K562 (cell line): ENCODE measurements at regions not wholly inside any gene's neighbourhood (a gene's known extent, or its start where the extent isn't known, plus 50 kb on each side); places are given as distances from the start of the nearest gene placed in this dataset.

Experiments used
- CTCF ChIP-seq, 3 experiments: IDR thresholded peaks in 2 of 3; conservative IDR thresholded peaks in 1 of 3; 2 replicates each; pipeline ENCODE4 v1.5.1; 2011 to 2012; ENCODE audit warnings: low read length in 3 of 3, mild to moderate bottlenecking in 3 of 3, control low read depth in 2 of 3, improper control_type of control experiment in 1 of 3, inconsistent platforms in 1 of 3, low read depth in 1 of 3, mixed read lengths in 1 of 3, moderate library complexity in 1 of 3; ENCODE audit not compliant: insufficient read depth in 2 of 3
- NR1H2 ChIP-seq: sonication (generic); formaldehyde crosslinking; IDR thresholded peaks from 2 replicates; pipeline ENCODE4 v1.4.0; 2020; ENCODE audit warnings: mild to moderate bottlenecking, missing genetic modification reagents
- RBM14 ChIP-seq: fragments of 200-400 bp; formaldehyde crosslinking; IDR thresholded peaks from 2 replicates; pipeline ENCODE4 v1.6.1; 2018; ENCODE audit warnings: low read depth, mild to moderate bottlenecking, low read length, moderate library complexity, borderline replicate concordance; ENCODE audit not compliant: insufficient read depth
- ZBTB26 ChIP-seq: fragments of 450-650 bp; formaldehyde crosslinking; IDR thresholded peaks from 2 replicates; pipeline ENCODE4 v1.4.0; 2022; ENCODE audit warnings: missing genetic modification characterization

GRCh38 chr13:105595471-105595870, 940.0 kb downstream of the EFNB2 start:
- TF ChIP-seq NR1H2 (CRISPR knock-in tag) (no peak), ZBTB26 (CRISPR knock-in tag) (no peak), CTCF (IDR thresholded peaks at IDR 0.05 in 2 of 3, conservative IDR thresholded peaks at IDR 0.05 in 1 of 3; ENCODE audit: insufficient read depth in 2 of 3, low read depth in 1 of 3, low read length in 3 of 3) (no peak), RBM14 (no peak)
